ENCODE measurements at regions not wholly inside any gene's neighbourhood (a gene's known extent, or its start where the extent isn't known, plus 50 kb on each side); places are given as distances from the start of the nearest gene placed in this dataset.
"Not testable (repeated sequence)": the region's sequence is repeated elsewhere in the genome, so short reads cannot be mapped to it uniquely, and the experiment has no call there.

DNA sequence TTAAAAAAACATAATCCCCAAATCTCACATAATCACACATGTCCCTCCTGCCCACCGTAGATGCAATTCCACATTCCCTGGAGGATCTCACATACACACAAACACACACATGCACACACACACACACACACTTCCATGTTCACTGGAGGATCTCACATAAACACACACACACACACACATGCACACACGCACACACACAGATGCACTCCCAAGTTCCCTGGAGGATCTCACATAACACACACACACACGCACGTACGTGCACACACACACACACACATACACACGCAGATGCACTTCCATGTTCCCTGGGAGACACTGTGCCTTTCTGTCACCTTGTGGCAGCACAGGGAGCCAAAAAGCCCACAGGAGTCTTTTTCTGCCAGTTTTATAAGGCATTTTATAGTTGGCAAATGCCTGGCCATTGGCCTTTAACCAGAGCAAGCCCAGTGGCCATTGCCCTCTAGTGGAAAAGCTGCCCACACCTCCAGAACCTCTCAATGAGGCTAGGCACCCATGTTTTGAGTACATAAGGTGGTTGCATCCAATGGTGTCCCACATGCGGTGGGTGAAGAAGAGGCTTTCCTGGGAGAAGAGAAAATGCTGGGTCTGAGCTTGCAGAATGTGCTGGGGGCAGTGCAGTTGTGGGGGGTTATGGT, 115.4 kb upstream of the ACBD5 start:
- intact Hi-C loops (cut with DNase I), result no loop called here
- ATAC-seq (no peak), DNase-seq (ENCODE audit: missing footprints) (no peak)

- intact Hi-C loops (cut with DNase I); DNase-seq (ENCODE audit: missing footprints): not testable (repeated sequence)
- peak; percentile 52 for ATAC-seq
Measured at GRCh38 chr10:27354643-27355270, 114.2 kb upstream of the ACBD5 start.

DNA sequence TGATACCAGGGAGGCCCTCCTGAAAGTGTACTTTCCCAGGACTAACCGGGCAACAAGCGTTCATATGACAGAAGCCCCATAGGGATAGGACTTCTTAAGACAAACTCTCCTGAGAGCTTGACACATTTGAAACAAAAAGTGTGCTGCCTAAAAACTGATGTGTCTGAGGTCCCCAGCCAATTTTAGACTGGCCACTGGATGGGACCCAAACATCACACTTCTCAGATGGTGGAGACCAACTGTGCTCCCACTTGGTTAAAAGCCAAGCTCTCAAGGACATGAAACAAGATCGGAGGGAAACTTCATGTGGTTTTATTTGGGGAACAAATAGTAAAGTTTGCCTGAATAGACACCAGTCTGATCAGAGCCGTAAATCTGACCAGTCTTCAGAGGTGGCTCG, 113.5 kb upstream of the ACBD5 start:
- peak; percentile 16 for ATAC-seq
- DNase-seq (ENCODE audit: missing footprints); intact Hi-C loops (cut with DNase I): not testable (repeated sequence)

DNA sequence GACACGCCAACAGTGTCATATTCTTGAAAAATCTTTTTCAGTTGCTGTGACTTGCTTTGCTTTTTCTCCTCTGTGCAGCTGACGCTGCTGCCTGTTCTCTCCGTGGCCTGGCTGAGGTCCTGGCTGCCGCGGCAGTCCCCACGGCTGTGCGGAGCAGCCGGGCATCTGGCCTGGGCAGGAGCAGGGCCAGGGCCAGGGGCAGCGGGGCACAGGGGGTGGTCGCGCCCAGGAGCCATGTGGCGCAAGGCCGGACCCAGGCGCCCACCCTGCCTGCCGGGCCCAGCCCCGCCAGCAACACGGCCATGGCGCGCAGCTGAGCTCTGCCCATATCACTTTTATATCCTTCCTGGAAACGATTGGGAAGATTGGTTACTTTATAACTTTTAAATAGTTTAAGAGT, 109.4 kb upstream of the ACBD5 start:
- ATAC-seq, result no peak
- no peak for DNase-seq (ENCODE audit: missing footprints)
- intact Hi-C loops (cut with DNase I), result no loop called here

GRCh38 chr10:27347827-27348207, 107.2 kb upstream of the ACBD5 start:
- ATAC-seq, result not testable (repeated sequence)

GRCh38 chr10:27345455-27345920, 104.9 kb upstream of the ACBD5 start:
- intact Hi-C loops (cut with DNase I), result no loop called here
- DNase-seq (ENCODE audit: missing footprints), result no peak
- ATAC-seq, result no peak

More at GRCh38 chr10:27347827-27348207, 107.2 kb upstream of the ACBD5 start:
- DNase-seq (ENCODE audit: missing footprints); intact Hi-C loops (cut with DNase I): not testable (repeated sequence)

DNA sequence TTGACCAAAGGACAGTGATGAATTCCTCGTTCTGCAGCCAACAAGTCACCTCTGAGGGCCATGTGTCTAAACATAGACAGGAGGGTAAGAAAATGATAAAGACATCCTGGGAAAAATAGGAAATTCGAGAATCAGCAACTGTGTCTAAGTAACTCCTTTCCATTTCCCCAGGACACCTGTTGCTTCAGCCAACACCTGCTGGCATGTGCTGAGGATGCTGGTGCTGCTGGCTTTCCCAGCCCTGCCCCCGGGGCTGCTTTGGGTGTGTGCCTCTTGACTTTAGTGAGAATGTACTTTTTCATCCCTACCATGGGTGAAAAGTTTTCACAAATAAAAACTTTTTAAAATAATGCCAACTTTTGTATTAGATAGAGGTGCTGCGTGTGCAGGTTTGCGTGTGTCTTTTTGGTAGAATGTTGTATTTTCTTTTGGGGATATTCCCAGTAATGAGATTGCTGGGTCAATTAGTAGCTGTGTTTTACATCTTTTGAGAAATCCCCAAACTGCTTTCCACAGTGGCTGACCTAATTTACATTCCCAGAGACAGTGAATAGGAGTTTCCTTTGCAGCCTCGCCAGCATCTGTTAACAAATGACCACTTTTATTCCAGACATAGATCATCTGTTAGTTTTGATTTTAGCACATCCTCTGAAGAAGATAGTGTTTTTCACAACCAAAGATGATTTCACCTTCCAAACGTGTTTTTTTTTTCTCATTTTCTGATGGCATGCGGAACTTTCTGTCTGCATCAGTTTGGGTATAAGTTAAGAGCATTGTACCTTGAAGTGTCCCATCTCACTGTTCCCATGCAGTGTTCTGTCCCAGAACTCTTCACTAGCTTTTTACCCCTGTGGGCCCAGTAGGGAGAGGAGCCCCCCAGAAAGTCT, 104.2 kb upstream of the ACBD5 start:
- no peak for ATAC-seq

GRCh38 chr10:27341001-27341400, 100.4 kb upstream of the ACBD5 start:
- DNase-seq (ENCODE audit: missing footprints), result no peak
- intact Hi-C loops (cut with DNase I), result no loop called here
- no peak for ATAC-seq

More for the DNA sequence above, 104.2 kb upstream of the ACBD5 start:
- intact Hi-C loops (cut with DNase I), result no loop called here
- no peak for DNase-seq (ENCODE audit: missing footprints)

DNA sequence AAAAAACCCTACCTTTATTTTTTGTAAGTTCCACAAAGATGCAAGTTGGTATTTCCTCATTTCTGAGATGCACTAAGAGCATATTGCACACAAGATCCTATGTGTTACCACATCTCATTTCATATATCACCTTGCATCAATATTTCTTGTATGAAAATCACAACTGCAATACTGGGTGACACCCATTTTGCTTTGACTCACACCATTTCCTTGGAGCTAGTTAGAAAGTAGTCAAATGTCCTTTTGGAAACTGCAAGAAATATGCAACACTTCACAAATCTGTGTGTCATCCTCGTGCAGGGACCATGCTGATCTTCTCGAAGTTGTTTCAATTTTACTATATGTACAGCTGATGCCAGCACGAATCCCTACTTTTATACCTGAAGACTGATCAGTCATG, 94.6 kb upstream of the ACBD5 start:
- DNase-seq (ENCODE audit: missing footprints), result not testable (repeated sequence)

DNA sequence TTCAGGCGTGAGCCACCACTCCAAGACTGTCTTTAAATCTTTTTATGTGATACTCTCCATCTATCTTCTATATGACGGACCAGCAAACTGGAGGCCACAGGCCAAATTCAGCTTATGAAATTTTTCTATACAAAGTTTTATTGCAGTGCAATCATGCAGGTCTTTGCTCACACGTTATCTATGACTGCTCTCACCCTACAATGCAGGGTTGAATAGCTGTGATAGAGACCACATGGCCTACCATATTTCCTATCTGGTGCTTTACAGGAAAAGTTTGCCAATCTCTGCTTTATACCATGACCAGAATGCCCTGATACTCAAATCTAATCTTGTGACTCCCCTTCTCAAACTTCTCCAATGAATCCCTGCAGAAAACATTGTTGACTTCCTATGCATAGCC, 89.5 kb upstream of the ACBD5 start:
- DNase-seq (ENCODE audit: missing footprints) (no peak), ATAC-seq (no peak)
- intact Hi-C loops (cut with DNase I), result no loop called here

More for the DNA sequence above, 94.6 kb upstream of the ACBD5 start:
- ATAC-seq; intact Hi-C loops (cut with DNase I): not testable (repeated sequence)

- no peak for ATAC-seq
- intact Hi-C loops (cut with DNase I), result no loop called here
- DNase-seq (ENCODE audit: missing footprints), result no peak
Measured at GRCh38 chr10:27328946-27329345, 88.3 kb upstream of the ACBD5 start.

DNA sequence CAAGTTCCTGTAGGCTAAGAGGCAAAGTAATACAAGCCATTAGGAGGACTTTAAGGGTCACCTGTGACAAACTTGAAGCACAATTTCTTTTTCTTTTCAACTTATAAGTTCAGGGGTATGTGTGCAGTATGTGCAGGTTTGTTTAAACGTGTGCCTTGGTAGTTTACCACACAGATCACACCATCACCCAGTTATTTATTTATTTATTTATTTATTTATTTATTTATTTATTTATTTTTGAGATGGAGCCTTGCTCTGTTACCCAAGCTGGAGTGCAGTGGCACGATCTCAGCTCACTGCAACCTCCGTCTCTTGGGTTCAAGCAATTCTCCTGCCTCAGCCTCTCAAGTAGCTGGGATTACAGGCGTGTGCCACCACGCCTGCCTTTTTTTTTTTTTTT, 86.2 kb upstream of the ACBD5 start:
- ATAC-seq; intact Hi-C loops (cut with DNase I): not testable (repeated sequence)

DNA sequence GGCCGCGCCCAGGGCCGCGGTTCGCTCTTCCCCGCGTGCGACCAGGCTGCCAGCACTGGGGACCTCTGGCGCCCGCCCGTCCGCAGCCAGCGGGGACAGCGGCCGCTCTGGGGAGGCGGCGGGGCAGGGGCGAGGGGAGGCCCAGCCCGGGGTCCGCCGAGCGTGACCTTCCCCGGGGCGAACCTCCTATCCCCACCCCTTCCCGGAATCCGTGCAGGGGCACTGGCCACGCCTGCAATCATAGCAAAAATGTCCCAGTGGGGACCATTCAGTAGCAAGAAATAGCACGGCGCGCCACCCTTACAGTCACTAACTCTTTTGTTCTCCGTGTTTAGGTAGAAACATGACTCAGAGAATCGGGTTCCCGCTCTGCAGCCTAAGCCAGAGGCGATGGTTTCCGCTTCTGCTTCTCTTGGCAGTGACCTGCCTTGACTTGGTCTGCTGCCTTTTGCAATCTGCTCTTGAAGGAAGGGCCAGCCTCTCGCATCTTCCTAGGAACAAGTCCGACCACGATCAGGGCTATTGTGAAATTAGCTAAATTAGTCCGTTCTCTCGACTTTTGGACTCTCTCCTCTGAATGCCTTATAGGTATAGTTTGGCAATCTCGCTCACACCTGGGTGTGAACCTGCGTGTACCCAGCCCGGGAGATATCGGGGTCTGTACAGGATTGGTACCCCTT, 79.3 kb upstream of the ACBD5 start:
- peak; percentile 88 for DNase-seq (ENCODE audit: missing footprints)
- peak; percentile 92 for ATAC-seq
- intact Hi-C loops (cut with DNase I), result no loop called here

More for the DNA sequence above, 86.2 kb upstream of the ACBD5 start:
- DNase-seq (ENCODE audit: missing footprints), result not testable (repeated sequence)

GRCh38 chr10:27319139-27319538, 78.5 kb upstream of the ACBD5 start:
- intact Hi-C loops (cut with DNase I); ATAC-seq: not testable (repeated sequence)

GRCh38 chr10:27315082-27315481, 74.5 kb upstream of the ACBD5 start:
- ATAC-seq; DNase-seq (ENCODE audit: missing footprints); intact Hi-C loops (cut with DNase I): not testable (repeated sequence)

More at GRCh38 chr10:27319139-27319538, 78.5 kb upstream of the ACBD5 start:
- DNase-seq (ENCODE audit: missing footprints), result not testable (repeated sequence)

DNA sequence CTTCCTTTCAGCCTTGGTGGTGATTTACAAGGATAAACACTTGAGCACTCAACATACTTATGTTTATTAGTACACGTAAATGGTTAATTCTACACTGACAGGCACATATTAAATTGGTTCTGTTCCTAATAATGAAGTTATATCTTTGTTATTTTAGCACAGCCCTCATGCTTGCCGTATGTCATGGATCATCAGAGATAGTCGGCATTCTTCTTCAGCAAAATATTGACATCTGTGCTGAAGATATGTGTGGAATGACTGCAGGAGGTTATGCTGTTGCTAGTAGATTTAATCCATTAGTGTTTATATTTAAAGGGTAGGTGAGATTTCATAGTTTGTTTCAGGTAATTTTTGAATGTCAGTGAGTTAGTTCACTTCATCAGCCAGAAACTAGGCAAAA, 73.0 kb upstream of the ACBD5 start:
- intact Hi-C loops (cut with DNase I); ATAC-seq; DNase-seq (ENCODE audit: missing footprints): not testable (repeated sequence)

GRCh38 chr10:27312854-27313253, 72.3 kb upstream of the ACBD5 start:
- DNase-seq (ENCODE audit: missing footprints), result no peak
- intact Hi-C loops (cut with DNase I), result no loop called here
- no peak for ATAC-seq

DNA sequence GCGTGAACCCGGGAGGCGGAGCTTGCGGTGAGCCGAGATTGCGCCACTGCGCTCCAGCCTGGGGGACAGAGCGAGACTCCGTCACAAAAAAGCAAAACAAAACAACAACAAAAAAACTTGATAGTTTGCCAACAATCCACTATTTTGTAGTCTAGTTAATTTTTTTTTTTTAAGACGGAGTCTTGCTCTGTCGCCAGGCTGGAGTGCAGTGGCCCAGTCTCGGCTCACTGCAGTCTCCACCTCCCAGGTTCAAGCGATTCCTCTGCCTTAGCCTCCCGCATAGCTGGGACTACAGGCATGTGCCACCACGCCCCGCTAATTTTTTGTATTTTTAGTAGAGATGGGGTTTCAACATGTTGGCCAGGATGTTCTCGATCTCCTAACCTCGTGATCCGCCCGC, 71.2 kb upstream of the ACBD5 start:
- intact Hi-C loops (cut with DNase I); DNase-seq (ENCODE audit: missing footprints); ATAC-seq: not testable (repeated sequence)

GRCh38 chr10:27298522-27298850, 57.9 kb upstream of the ACBD5 start:
- intact Hi-C loops (cut with DNase I); ATAC-seq: not testable (repeated sequence)
- DNase-seq (ENCODE audit: missing footprints), result peak; percentile 73
